ENCODE measurements at regions not wholly inside any gene's neighbourhood (a gene's known extent, or its start where the extent isn't known, plus 50 kb on each side); places are given as distances from the start of the nearest gene placed in this dataset.

DNA sequence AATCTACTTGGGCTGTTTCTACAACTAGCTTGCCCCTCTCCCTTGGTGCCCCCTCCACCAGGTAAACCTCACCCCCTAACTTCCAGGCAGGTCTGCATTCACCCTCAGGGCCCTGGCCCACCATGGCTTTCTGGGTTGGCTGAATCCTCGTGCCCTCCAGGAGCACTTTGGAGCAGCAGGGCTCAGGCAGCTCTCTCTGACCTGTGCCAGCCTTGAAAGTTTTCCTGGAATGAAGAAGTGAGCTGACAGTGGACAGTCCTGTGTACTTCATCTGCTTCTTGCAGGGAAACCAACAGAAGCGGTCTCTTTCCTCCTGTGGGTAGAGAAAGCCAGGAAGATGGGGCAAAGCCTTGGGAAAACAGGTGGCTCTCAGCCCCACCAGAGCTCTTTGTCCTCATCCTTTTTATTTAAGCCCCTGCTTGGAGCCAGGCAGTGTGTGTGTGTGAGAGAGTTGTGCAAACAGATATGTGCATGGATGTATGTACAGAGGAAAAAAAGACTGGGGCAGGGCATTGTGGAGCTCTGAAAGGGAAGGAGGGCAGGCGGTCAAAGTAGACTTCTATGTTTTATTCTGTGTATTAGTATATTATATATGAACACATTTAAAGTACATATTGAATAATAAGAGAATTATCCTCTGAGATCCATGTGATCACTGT lies 62.3 kb upstream of the SPRY4 start:
- DNase-seq (ENCODE audit: low read depth) = no peak
- TF ChIP-seq, protein P1, sequence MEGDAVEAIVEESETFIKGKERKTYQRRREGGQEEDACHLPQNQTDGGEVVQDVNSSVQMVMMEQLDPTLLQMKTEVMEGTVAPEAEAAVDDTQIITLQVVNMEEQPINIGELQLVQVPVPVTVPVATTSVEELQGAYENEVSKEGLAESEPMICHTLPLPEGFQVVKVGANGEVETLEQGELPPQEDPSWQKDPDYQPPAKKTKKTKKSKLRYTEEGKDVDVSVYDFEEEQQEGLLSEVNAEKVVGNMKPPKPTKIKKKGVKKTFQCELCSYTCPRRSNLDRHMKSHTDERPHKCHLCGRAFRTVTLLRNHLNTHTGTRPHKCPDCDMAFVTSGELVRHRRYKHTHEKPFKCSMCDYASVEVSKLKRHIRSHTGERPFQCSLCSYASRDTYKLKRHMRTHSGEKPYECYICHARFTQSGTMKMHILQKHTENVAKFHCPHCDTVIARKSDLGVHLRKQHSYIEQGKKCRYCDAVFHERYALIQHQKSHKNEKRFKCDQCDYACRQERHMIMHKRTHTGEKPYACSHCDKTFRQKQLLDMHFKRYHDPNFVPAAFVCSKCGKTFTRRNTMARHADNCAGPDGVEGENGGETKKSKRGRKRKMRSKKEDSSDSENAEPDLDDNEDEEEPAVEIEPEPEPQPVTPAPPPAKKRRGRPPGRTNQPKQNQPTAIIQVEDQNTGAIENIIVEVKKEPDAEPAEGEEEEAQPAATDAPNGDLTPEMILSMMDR (IDR thresholded peaks at IDR 0.05; ENCODE audit: low read depth, low read length, missing control alignments) = no peak
- in situ Hi-C loops (cut with HindIII; ENCODE audit: low sequenced_read_pairs) = no loop called here
- no peak overlapping the region for H3K4me3 ChIP-seq (ENCODE audit: low read depth, low read length)

DNA sequence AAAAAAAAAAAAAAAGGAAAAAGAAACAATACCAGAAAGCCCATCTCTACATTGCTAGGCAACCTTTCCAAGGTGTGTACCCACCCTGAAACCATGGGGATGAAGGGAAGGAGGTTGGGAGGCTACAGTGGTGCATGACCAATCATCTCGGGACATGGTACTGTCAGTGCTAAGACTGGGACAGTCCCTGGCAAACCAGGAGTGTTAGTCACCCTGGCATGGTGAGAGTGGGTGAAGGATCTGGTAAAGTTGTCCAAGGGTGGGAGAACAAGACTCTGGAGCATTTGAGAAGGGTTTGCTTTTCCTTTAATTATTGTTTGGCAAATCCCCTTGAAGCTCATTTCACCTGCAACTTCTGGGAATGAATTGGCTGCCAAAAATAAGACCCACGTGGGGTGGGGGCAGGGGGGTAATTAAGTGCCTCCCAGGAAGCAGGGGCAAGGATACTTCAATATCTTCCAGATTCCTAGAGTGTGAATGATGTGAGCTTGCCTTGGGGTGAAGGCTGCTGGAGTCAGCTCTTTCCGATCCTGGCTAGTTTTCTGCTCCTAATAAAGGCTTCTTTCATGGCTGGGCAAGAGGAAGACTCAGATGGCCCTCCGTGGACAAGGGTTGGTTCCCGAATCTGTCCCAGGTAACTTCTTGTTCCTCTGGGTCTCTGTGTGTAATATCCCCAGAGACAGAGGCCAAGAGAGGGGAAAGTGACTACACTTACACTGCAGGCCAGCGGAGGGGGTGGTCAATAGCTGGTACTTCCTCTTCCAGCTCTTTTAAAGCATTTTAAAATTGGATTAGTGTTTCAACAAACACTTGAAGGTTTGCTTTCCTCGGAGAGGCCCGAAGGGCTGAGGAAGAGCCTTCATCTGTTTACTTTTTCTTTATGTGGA lies 61.6 kb upstream of the SPRY4 start:
- DNase-seq (ENCODE audit: low read depth) = no peak
- in situ Hi-C loops (cut with HindIII; ENCODE audit: low sequenced_read_pairs) = no loop called here

DNA sequence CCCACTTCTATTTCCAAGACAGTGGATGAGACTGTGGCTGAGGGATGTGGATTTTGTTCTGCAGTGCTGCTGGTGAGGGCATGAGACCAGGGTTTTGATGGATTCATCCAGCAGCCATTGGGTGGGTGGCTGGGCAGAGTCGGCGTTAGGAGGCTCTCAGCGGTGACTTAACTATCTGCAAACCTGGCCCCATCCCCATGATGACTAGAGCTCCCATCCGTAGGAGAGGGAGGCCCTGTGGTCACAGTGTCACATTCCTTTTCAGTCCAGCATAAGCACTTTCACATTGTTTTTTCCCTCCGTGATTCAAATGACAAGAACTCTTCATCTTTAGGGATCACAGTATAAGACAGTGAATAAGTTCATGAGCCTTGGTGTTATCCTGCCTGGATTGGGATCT lies 60.4 kb upstream of the SPRY4 start:
- in situ Hi-C loops (cut with HindIII; ENCODE audit: low sequenced_read_pairs) = no loop called here
- TF ChIP-seq, protein P1 (IDR thresholded peaks at IDR 0.05; ENCODE audit: low read depth, low read length, missing control alignments) = no peak
- H3K4me3 ChIP-seq (ENCODE audit: low read depth, low read length) = no peak overlapping the region
- peak; percentile 8 for DNase-seq (ENCODE audit: low read depth)

More for the DNA sequence above, 61.6 kb upstream of the SPRY4 start:
- no peak overlapping the region for H3K4me3 ChIP-seq (ENCODE audit: low read depth, low read length)
- TF ChIP-seq, protein P1 (IDR thresholded peaks at IDR 0.05; ENCODE audit: low read depth, low read length, missing control alignments) = no peak

DNA sequence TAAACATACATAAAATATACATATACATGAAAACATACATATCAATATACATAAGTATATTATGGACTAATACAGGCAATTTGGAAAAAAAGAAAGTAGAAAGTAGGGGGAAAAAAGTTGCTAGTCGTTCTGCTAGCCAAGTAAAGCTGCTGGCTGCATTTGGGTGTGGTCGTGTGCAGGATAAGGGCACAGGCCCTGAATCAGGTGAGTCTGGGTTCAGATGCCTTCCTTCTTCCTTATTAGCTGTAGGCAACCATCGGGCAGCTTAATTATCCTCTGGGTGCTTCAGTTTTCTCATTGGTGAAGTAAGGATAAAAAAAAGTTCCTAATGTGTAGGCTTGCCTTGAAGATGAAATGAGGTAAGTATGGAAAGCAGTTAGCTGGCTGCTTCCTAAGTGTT lies 59.2 kb upstream of the SPRY4 start:
- DNase-seq (ENCODE audit: low read depth) = no peak
- no peak overlapping the region for H3K4me3 ChIP-seq (ENCODE audit: low read depth, low read length)
- TF ChIP-seq, protein P1 (IDR thresholded peaks at IDR 0.05; ENCODE audit: low read depth, low read length, missing control alignments) = no peak
- in situ Hi-C loops (cut with HindIII; ENCODE audit: low sequenced_read_pairs) = no loop called here

DNA sequence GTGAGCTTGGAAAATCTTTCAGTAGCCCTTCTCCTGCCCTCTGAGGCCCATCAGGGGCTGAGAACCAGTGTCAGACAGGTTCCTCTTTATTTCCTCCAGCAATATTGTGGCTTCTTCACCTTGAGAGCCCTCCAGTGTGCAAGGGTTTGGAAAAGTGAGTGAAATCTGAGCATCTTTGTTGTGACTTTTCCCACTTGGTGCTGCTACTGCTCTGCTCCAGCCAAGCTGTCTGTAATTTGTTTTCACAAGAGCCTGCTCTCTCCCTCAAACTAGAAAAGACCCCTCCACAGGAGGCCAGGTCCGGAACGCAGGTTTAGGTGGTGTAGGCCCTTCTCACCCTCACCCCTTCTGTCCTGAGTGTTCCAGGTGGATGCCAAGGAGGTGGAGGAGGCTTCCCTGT lies 57.4 kb upstream of the SPRY4 start:
- no peak overlapping the region for H3K4me3 ChIP-seq (ENCODE audit: low read depth, low read length)
- DNase-seq (ENCODE audit: low read depth) = no peak
- in situ Hi-C loops (cut with HindIII; ENCODE audit: low sequenced_read_pairs) = no loop called here
- TF ChIP-seq, protein P1 (IDR thresholded peaks at IDR 0.05; ENCODE audit: low read depth, low read length, missing control alignments) = no peak

DNA sequence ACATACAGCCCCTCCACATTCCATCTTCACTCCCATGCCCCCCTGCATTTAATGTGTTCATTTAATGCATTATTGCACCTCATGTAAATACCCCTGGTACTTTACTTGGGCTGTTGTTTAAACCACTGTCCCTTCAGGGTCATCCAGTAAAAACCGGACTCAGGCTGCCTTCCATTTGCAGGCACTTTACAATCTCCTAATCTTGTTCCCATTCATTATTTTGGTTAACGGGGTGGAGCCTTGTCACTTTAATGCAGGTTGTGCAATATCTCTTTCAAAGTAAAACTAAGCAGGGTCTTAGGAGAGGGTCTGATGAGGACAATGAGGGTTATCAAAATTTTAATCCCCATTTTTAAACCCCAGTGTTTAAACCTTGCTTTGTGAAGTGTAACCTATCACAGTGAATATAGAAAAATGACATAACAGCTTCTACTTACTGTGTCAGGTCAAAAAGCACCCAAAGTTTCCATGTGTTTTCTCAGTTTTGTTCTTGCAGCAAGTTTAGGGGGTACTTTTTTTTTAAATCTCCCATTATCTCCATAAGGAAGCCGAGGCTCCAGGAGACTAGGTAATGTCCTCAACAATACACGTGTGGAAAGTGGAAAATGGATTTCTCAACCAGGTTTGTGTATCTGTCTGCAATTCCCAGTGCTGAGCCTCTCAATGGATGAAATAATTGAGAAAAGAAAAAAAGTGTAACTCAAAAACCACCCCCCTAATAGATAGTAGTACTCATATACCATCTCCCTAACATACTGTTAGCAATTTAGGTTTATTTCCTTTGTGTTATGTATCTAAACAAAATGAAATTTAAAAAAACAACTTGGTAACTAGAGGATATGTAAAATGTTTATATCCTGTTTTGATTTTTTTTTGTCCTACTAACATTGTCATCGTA lies 54.2 kb upstream of the SPRY4 start:
- H3K4me3 ChIP-seq (ENCODE audit: low read depth, low read length) = no peak overlapping the region
- in situ Hi-C loops (cut with HindIII; ENCODE audit: low sequenced_read_pairs) = loop anchor here (10.0 kb wide), 1 partner anchor 166 kb away; no protein-coding TSS in a partner anchor
- no peak for DNase-seq (ENCODE audit: low read depth)
- TF ChIP-seq, protein P1 (IDR thresholded peaks at IDR 0.05; ENCODE audit: low read depth, low read length, missing control alignments) = no peak
